ENCODE measurements at regions not wholly inside any gene's neighbourhood (a gene's known extent, or its start where the extent isn't known, plus 50 kb on each side); places are given as distances from the start of the nearest gene placed in this dataset.

GRCh38 chr4:144223149-144223548 lies 82.6 kb upstream of the GYPA start:
- FAIRE-seq = no peak
- POLR2A ChIA-PET = no interaction called here

GRCh38 chr4:144223661-144224060 lies 83.1 kb upstream of the GYPA start:
- 57% methylated on average over 2 of the region's 2 CpGs for WGBS (ENCODE audit: missing lambda C conversion rate)
- Histone ChIP-seq H3K4me2 (no peak overlapping the region), H3K27ac (no peak overlapping the region), H3K4me3 (no peak overlapping the region), H3K4me1 (no peaks in the 10 kb centered on the region), H3K9me3 (no peaks in the 10 kb centered on the region)
- CTCF ChIA-PET = no interaction called here
- no peak for FAIRE-seq
- POLR2A ChIA-PET = no interaction called here
- DNase-seq (ENCODE audit: low read depth in 1 of 2, low spot score in 1 of 2) = no peak
- ATAC-seq = no peak
- TF ChIP-seq, protein P1, sequence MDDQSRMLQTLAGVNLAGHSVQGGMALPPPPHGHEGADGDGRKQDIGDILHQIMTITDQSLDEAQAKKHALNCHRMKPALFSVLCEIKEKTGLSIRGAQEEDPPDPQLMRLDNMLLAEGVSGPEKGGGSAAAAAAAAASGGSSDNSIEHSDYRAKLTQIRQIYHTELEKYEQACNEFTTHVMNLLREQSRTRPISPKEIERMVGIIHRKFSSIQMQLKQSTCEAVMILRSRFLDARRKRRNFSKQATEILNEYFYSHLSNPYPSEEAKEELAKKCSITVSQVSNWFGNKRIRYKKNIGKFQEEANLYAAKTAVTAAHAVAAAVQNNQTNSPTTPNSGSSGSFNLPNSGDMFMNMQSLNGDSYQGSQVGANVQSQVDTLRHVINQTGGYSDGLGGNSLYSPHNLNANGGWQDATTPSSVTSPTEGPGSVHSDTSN (IDR thresholded peaks at IDR 0.05) = no peak
- TF ChIP-seq, protein P2, sequence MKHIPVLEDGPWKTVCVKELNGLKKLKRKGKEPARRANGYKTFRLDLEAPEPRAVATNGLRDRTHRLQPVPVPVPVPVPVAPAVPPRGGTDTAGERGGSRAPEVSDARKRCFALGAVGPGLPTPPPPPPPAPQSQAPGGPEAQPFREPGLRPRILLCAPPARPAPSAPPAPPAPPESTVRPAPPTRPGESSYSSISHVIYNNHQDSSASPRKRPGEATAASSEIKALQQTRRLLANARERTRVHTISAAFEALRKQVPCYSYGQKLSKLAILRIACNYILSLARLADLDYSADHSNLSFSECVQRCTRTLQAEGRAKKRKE (CRISPR knock-in tag; IDR thresholded peaks at IDR 0.05; ENCODE audit: low read depth) = no peak
- no peak for TF ChIP-seq HOXA7 (CRISPR knock-in tag; IDR thresholded peaks at IDR 0.05)
- TF ChIP-seq CEBPB (IDR thresholded peaks at IDR 0.05) = no peak
- TF ChIP-seq NPAS2 (CRISPR knock-in tag; IDR thresholded peaks at IDR 0.05; ENCODE audit: borderline replicate concordance) = no peak
- no peak for TF ChIP-seq ZFP36 (IDR thresholded peaks at IDR 0.05; ENCODE audit: borderline replicate concordance, partially characterized antibody)
- TF ChIP-seq CTCF (IDR thresholded peaks at IDR 0.05) = no peak
- TF ChIP-seq KDM1A (IDR thresholded peaks at IDR 0.05; ENCODE audit: low read depth) = no peak
- no peak for TF ChIP-seq MYC (IDR thresholded peaks at IDR 0.05; ENCODE audit: borderline replicate concordance, low read length)
- TF ChIP-seq, protein P3, sequence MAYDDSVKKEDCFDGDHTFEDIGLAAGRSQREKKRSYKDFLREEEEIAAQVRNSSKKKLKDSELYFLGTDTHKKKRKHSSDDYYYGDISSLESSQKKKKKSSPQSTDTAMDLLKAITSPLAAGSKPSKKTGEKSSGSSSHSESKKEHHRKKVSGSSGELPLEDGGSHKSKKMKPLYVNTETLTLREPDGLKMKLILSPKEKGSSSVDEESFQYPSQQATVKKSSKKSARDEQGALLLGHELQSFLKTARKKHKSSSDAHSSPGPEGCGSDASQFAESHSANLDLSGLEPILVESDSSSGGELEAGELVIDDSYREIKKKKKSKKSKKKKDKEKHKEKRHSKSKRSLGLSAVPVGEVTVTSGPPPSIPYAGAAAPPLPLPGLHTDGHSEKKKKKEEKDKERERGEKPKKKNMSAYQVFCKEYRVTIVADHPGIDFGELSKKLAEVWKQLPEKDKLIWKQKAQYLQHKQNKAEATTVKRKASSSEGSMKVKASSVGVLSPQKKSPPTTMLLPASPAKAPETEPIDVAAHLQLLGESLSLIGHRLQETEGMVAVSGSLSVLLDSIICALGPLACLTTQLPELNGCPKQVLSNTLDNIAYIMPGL (CRISPR knock-in tag; IDR thresholded peaks at IDR 0.05; ENCODE audit: borderline replicate concordance) = no peak
- TF ChIP-seq, protein P4, sequence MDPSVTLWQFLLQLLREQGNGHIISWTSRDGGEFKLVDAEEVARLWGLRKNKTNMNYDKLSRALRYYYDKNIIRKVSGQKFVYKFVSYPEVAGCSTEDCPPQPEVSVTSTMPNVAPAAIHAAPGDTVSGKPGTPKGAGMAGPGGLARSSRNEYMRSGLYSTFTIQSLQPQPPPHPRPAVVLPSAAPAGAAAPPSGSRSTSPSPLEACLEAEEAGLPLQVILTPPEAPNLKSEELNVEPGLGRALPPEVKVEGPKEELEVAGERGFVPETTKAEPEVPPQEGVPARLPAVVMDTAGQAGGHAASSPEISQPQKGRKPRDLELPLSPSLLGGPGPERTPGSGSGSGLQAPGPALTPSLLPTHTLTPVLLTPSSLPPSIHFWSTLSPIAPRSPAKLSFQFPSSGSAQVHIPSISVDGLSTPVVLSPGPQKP (IDR thresholded peaks at IDR 0.05; ENCODE audit: low read depth, low read length) = no peak
- no peak for TF ChIP-seq POLR2AphosphoS2 (conservative IDR thresholded peaks at IDR 0.05; ENCODE audit: low read length)
- no peak for TF ChIP-seq SREBF2 (IDR thresholded peaks at IDR 0.05)
- TF ChIP-seq RAD21 (conservative IDR thresholded peaks at IDR 0.05 in 1 of 2, IDR thresholded peaks at IDR 0.05 in 1 of 2) = no peak
- no peak for TF ChIP-seq RNF2 (IDR thresholded peaks at IDR 0.05; ENCODE audit: borderline replicate concordance, low read depth)
- no peak for TF ChIP-seq REST (IDR thresholded peaks at IDR 0.05)
- no peak for TF ChIP-seq EHMT2 (IDR thresholded peaks at IDR 0.05; ENCODE audit: low read depth)

More at GRCh38 chr4:144223149-144223548, 82.6 kb upstream of the GYPA start:
- Histone ChIP-seq H3K27ac (no peak overlapping the region), H3K4me2 (no peak overlapping the region), H3K9me3 (no peaks in the 10 kb centered on the region), H3K4me3 (no peak overlapping the region), H3K4me1 (no peaks in the 10 kb centered on the region)
- CTCF ChIA-PET = no interaction called here
- WGBS (ENCODE audit: missing lambda C conversion rate) = 100% methylated on average over 1 of the region's 1 CpG
- no peak for DNase-seq (ENCODE audit: low read depth in 1 of 2, low spot score in 1 of 2)
- ATAC-seq = no peak
- TF ChIP-seq CHD4 (IDR thresholded peaks at IDR 0.05; ENCODE audit: borderline replicate concordance) = no peak

Measured in A549 (cell line).